GM18505 (cell line): ENCODE measurements at regions not wholly inside any gene's neighbourhood (a gene's known extent, or its start where the extent isn't known, plus 50 kb on each side); places are given as distances from the start of the nearest gene placed in this dataset.
"Not testable (repeated sequence)": the region's sequence is repeated elsewhere in the genome, so short reads cannot be mapped to it uniquely, and the experiment has no call there.

Experiments used
- ATAC-seq: cut with Tn5 transposase; IDR thresholded peaks from one replicate; pipeline ENCODE4 v1.9.1; 2021; ENCODE audit not compliant: unreplicated experiment
- POLR2A ChIP-seq: IDR thresholded peaks from 4 replicates; pipeline ENCODE4 v1.6.1; 2011; ENCODE audit warnings: borderline replicate concordance; ENCODE audit not compliant: insufficient read depth, insufficient read length; ENCODE audit errors: extremely low read depth

DNA sequence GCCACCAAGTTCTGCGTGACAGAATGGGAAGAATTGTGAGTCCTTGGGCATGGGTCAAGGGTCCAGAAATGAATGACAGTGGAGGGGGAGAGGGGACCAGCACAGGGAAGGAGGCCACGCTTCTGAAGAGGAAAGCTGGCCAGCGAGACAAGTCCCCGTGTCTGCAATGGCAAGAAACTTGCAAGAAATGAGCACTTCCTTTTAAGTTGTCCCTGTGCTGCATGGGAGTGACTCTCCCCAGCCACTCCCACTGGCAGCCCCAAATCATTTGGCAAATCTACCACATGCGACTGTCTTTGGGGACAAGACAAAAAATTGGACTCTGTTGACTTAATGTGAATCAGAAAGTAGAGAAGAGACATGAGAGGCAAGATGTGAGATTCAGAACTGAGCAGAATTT lies 242.2 kb upstream of the RREB1 start:
- ATAC-seq: no peak
- no peak for TF ChIP-seq POLR2A

DNA sequence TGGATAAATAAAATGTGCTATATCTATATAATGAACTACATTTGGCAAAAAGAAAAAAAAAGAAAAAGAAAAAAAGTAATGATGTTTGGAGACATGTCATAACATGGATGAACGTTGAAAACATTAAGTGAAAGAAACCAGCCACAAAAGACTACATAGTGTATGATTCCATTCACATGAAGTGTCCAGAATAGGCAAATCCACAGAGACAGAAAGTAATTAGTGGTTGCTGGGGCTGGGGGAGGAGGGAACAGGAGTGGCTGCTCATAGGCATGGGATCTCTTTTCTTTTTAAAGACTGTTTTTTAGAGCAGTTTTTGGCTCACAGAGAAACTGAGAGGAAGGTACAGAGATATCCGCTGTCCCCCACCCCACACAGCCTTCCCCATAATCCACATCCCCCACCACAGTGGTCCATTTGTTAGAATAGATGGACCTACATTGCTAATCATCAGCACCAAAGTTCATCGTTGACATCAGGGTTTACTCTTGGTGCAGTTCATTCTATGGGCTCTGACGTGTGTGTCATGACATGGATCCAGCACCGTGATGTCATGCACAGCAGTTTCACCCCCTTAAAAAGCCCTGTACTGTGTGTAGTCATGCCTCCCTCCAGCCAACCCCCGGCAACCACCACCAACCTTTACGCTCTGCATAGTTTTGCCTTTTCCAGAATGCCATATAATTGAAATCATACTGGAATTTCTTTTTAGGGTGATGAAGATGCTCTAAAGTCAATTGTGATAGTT lies 240.9 kb upstream of the RREB1 start:
- no peak for TF ChIP-seq POLR2A
- no peak for ATAC-seq

DNA sequence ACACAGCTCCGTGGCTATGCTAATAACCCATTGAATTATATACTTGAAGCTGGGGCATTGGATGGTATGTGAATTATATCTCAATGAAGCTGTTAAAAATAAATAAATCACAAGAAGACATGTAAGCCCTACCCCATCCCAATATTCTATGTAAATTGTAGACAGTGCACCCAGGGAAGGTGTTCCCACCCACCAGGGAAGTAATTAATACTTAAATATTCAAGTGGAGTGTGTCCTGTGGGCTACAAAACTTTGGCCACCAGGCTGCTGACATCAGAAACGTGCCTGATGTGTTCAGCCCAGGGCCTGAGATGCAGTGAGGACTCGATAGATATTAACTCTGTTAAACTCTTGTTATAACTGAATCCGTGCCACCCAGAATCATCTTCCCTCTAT lies 240.4 kb upstream of the RREB1 start:
- no peak for ATAC-seq
- TF ChIP-seq POLR2A: no peak

DNA sequence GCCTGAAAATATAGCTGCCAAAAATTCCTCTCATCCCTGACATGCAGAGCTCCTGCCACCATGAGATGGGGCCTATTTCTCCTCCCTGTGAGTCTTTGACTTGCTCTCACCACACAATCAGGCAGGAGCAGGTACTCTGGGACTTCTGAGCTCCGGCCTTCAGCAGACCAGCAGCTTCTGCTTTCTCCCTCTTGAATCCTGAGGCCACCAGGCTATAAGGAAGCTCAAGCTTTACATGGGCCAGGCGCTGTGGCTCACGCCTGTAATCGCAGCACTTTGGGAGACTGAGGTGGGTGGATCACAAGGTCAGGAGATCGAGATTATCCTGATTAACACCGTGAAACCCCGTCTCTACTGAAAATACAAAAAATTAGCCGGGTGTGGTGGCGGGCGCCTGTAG lies 238.7 kb upstream of the RREB1 start:
- TF ChIP-seq POLR2A: no peak
- ATAC-seq: no peak

DNA sequence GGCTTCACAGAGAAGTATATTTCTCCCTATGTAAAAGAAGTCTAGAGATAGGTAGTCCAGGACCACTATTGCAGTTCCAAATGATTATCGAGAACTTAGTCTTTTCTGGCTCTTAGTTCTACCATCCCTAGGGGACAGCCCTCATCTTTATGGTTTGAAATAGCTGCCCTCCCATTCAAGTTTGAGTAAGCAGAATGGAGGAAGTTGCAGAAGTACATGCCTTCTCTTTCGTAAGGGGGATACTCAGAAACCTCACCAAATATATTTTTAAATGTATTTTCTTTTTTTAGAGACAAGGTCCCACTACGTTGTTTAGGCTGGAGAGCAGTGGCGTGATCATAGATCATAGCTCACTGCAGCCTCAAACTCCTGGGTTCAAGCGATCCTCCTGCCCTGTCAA lies 236.8 kb upstream of the RREB1 start:
- no peak for TF ChIP-seq POLR2A

DNA sequence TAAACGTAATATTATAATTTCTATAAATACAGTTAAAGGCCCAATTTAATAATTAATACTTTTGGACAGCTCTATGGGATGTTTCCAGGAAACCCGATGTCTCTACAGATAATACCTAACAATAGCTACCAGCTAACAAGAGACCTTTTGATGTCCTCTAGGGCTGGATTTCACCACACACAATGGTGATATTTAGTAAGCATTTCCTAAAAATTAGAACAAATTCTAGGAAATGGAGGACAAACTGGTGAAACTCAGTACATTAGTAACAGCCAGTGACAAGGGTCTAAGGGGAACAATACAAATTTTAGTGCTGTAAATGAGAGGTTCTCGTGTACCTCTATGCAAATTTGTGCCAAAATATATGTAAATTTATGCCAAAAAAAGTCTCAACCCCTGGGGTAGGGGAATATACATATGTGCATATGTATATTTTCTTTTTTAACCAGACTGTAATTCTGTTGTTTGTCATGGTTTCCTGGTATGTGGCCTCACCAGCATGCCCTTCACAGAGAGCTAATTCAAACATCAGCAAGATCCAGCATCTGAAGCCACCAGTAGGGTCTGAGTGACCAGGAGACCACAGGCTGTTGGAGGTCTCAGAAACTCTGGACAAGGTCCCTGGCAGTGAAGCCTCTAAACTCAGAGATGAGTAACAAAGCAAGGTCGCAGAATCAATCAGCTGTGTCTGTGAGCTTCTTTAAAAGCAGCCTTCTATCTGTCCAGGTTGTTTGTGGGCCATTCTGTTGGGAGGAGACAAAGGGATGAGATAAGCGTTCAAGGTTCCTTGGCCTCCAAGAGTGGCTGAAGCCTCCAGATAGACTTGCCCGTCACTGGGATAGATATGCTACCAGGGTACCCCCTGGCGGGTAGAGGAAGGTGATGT lies 235.1 kb upstream of the RREB1 start:
- ATAC-seq: no peak
- no peak for TF ChIP-seq POLR2A

More for the DNA sequence above, 236.8 kb upstream of the RREB1 start:
- no peak for ATAC-seq

DNA sequence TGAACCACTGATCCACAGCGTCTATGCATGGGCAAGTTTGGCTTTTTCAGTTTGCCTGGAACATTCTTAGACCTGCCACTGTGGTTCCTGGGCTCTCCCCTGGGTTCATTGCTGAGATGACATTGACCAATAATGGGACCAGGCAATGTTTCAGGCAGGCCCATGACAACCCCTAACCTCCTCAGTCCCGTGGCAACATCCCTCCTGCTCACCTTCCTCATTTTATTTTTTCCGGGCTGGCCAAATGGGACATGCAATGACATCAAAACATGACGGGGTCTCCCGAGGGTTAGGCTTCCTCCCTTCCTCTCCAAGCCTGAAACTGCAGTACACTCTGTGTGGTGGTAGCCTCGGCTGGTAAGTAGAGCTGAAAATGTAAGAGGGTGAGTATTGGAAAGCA lies 234.0 kb upstream of the RREB1 start:
- TF ChIP-seq POLR2A: no peak

DNA sequence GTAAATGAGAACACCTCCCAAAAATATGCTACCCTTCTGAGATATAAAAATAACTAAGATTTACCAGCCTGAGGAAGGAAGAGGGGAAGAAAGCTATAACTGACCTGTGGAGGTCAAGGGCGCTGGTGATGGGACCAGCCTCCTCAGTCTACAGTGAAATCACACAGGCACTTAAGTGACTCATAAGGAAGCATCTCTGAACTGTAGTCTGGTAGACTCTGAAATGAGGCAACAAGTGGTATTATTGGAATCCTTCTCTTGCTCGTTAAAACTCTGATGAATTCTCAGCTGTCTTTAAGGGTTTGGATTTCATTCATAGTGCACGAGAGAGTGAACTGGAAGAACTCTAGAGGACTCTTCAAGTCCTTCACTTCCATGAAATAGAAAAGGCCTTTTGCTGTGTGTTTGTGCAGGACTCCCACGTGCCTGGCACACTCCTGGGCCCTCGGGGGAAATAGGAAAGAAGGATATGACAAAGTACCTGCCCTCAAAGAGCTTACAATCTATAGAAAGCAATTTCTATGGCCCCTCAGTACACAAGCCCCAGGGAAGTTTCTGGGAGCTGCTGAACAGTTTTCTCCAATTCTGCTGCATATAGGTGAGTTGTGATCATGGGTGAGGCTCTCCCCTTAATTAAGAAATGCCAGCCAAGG lies 231.8 kb upstream of the RREB1 start:
- ATAC-seq: no peak
- TF ChIP-seq POLR2A: no peak

More for the DNA sequence above, 234.0 kb upstream of the RREB1 start:
- no peak for ATAC-seq

DNA sequence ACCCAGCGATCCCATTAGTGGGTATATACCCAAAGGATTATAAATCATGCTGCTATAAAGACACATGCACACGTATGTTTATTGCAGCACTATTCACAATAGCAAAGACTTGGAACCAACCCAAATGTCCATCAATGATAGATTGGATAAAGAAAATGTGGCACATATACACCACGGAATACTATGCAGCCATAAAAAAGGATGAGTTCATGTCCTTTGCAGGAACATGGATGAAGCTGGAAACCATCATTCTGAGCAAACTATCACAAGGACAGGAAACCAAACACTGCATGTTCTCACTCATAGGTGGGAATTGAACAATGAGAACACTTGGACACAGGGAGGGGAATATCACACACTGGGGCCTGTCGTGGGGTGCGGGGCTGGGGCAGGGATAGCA lies 230.0 kb upstream of the RREB1 start:
- ATAC-seq: not testable (repeated sequence)

DNA sequence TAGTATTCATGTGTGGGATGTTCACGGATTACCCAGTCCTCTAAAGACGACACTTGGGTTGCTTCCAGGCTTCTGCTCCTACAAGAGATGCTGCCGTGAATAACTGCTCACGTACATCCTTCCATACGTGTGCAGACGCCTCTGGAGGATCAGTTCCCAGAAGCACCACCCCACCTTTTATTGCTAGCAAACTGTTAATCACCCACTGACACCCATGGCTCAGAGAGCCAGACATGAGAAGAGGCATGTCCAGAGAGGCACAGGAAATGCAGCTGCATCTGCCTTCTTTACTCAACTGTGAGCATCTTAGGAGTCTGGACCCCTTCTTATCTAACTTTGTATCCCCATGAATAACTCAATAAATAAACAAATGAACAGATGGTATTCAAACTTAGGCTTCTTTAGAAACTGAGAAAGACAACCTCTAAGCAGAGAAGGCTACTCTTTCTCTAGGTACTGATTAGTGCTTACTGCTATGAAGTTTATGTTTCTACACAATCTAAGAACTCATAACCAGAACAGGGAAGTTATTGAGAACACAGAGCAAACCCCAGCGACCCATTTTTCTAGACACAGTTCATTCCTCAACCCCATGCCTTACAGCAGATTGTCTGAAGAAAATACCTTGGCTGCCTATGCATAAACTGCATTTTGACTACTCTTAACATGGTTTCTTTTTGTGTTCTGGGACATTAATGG lies 228.7 kb upstream of the RREB1 start:
- no peak for ATAC-seq
- TF ChIP-seq POLR2A: no peak

DNA sequence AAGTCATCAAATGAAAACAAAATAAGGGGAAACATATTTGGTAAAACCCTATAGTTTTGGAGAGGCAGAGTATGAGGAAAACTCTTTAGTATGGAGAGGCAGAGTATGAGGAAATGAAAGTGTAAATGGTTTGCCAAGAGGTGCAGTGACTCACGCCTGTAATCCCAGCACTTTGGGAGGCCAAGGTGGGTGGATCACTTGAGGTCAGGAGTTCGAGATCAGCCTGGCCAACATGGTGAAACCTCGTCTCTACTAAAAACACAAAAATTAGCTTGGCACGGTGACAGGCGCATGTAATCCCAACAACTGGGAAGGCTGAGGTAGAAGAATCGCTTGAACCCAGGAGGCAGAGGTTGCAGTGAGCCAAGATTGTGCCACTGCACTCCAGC lies 228.2 kb upstream of the RREB1 start:
- not testable (repeated sequence) for ATAC-seq

DNA sequence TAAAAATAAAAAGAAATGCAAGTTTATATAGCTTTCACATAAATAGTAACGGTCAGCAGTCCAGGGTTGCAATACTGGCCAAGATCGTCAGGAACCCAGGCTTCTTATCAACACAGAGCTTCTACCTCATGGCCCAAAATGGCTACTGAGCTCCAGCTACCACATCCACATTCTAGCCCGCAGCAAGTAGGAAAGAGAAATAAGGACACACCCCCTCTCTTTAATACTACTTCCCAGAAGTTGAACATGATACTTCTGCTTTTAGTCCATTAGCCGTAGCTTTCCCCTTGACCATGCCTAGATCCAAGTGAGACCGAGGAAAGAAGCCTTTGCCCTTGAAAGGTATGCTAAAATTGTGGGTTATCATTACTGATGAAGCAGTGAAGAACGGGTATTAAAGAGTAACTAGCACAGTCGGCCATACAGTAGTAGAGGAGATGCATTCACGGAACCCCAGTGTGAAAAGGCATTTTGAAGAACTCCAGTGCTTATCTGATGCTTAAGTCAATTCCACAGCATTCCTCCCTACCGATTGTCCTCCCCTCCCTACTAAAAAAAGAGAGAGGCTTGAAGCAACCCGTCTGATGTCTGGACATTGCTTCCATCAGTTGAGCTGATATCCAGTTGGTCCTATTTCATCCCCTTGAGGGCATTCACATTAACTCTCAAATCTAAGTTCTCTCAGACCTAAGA lies 226.9 kb upstream of the RREB1 start:
- no peak for TF ChIP-seq POLR2A
- no peak for ATAC-seq

DNA sequence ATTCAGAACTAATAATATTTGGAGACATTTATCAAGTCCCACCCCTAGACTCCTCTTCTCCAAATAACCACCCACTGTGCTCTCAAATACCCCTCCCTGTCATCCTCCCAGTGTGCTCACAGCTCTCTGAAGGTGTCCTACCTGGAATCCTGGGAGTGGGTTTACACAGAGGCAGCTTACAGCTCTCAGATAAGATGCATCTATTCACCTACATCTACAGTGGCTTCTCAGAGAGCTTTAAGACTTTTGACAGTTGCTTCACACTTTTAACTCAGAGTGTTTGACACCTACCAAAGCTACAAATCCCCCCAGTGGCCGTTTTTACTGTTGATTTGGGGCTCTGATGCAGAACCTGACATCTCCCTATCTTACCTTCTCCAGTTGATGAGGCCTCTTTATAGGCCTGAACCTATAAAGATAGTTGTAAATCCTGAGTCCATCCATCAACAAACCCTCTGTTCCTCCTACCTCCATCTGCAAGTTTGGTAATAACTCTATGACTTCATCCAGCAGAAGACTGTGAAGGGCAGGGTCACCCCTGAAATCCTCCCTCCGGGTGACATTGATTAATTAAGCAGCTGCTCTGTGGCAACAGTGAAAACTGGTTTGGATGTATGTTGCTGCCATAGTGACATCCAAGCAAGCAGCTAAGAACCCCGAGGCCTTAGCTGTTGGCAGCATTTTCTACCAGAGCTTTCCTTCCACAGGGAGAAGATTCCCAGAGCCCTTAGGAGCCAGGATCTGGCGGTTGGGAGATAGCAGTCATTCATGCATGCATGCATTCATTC lies 226.1 kb upstream of the RREB1 start:
- no peak for TF ChIP-seq POLR2A
- no peak for ATAC-seq

DNA sequence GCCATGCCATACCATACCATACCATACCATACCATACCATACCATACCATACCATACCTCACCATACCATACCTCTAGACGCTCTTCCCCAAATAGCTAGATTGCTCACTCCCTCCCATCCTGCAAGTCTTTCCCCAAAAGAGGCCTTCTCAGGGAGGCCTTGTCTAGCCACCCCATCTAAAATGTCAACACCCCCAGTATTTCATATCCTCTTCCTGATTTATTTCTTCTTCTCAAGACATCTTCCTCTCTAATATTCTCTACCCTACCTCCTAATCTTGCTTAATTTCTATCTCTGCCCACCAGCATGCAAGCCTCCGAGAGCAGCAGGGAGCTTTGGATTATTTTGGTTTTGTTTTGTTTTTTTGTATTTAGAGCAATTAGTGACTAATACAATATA lies 225.2 kb upstream of the RREB1 start:
- no peak for ATAC-seq
- TF ChIP-seq POLR2A: no peak
